Stimulated activated CD8-positive, alpha-beta memory T cell treated with anti-CD3 and anti-CD28 coated beads, Interleukin-2, amount 100 ng/mL, for 1 hour (primary cell): ENCODE measurements at regions not wholly inside any gene's neighbourhood (a gene's known extent, or its start where the extent isn't known, plus 50 kb on each side); places are given as distances from the start of the nearest gene placed in this dataset.

Source experiments
- DNase-seq, 2 donors: peaks; one replicate each; pipeline ENCODE4 v3.0.0-alpha.2; 2020; ENCODE audit warnings: low read depth in 2 of 2

GRCh38 chr4:180363815-180364214 lies 1879.4 kb upstream of the TENM3 start:
- no peak for DNase-seq

- DNase-seq: no peak
Observed at GRCh38 chr4:180372691-180373090, 1870.5 kb upstream of the TENM3 start.

- DNase-seq: no peak
Observed at GRCh38 chr4:180377741-180378140, 1865.5 kb upstream of the TENM3 start.

- DNase-seq: no peak
Observed at GRCh38 chr4:180380733-180381132, 1862.5 kb upstream of the TENM3 start.

- DNase-seq: no peak
Observed at GRCh38 chr4:180391613-180392012, 1851.6 kb upstream of the TENM3 start.

- DNase-seq: no peak
Observed at GRCh38 chr4:180394312-180394711, 1848.9 kb upstream of the TENM3 start.

GRCh38 chr4:180394730-180395129 lies 1848.5 kb upstream of the TENM3 start:
- no peak for DNase-seq

- no peak for DNase-seq
Observed at GRCh38 chr4:180398564-180398963, 1844.6 kb upstream of the TENM3 start.

GRCh38 chr4:180407275-180407885 lies 1835.8 kb upstream of the TENM3 start:
- no peak for DNase-seq

- no peak for DNase-seq
Observed at GRCh38 chr4:180418819-180419531, 1824.2 kb upstream of the TENM3 start.

- DNase-seq: no peak
Observed at GRCh38 chr4:180422989-180423711, 1820.1 kb upstream of the TENM3 start.

- DNase-seq: no peak
Observed at GRCh38 chr4:180423712-180424057, 1819.5 kb upstream of the TENM3 start.

GRCh38 chr4:180426938-180427337 lies 1816.3 kb upstream of the TENM3 start:
- DNase-seq: no peak

- DNase-seq: no peak
Observed at GRCh38 chr4:180430283-180430682, 1812.9 kb upstream of the TENM3 start.

- DNase-seq: no peak
Observed at GRCh38 chr4:180434131-180434895, 1808.9 kb upstream of the TENM3 start.

GRCh38 chr4:180436361-180436760 lies 1806.8 kb upstream of the TENM3 start:
- DNase-seq: no peak

GRCh38 chr4:180437601-180438000 lies 1805.6 kb upstream of the TENM3 start:
- no peak for DNase-seq

- DNase-seq: no peak
Observed at GRCh38 chr4:180448306-180448705, 1794.9 kb upstream of the TENM3 start.

- no peak for DNase-seq
Observed at GRCh38 chr4:180449395-180449956, 1793.7 kb upstream of the TENM3 start.

GRCh38 chr4:180455226-180455625 lies 1788.0 kb upstream of the TENM3 start:
- no peak for DNase-seq

- no peak for DNase-seq
Observed at GRCh38 chr4:180456928-180457327, 1786.3 kb upstream of the TENM3 start.

GRCh38 chr4:180462116-180462515 lies 1781.1 kb upstream of the TENM3 start:
- no peak for DNase-seq
